Activated T-cell treated with anti-CD3 and anti-CD28 coated beads, Interleukin-2, amount 50 U/mL, for 48 hours (primary cell): ENCODE measurements at regions not wholly inside any gene's neighbourhood (a gene's known extent, or its start where the extent isn't known, plus 50 kb on each side); places are given as distances from the start of the nearest gene placed in this dataset.

Source experiments
- DNase-seq, 2 experiments: peaks; one replicate each; pipeline ENCODE4 v3.0.0-alpha.2; 2020

- no peak for DNase-seq
Measured at GRCh38 chr16:55179852-55180585, 144.0 kb upstream of the IRX6 start.

- DNase-seq: no peak
Measured at GRCh38 chr16:55184052-55184451, 140.0 kb upstream of the IRX6 start.

- DNase-seq: no peak
Measured at GRCh38 chr16:55184619-55185018, 139.4 kb upstream of the IRX6 start.

- DNase-seq: no peak
Measured at GRCh38 chr16:55189224-55189623, 134.8 kb upstream of the IRX6 start.

- no peak for DNase-seq
Measured at GRCh38 chr16:55189682-55190636, 134.0 kb upstream of the IRX6 start.

- no peak for DNase-seq
Measured at GRCh38 chr16:55192734-55193133, 131.3 kb upstream of the IRX6 start.

- DNase-seq: no peak
Measured at GRCh38 chr16:55203570-55203969, 120.4 kb upstream of the IRX6 start.

- DNase-seq: no peak
Measured at GRCh38 chr16:55204069-55204468, 119.9 kb upstream of the IRX6 start.

- no peak for DNase-seq
Measured at GRCh38 chr16:55204923-55205322, 119.1 kb upstream of the IRX6 start.

GRCh38 chr16:55207693-55208428 lies 116.1 kb upstream of the IRX6 start:
- no peak for DNase-seq

GRCh38 chr16:55209626-55210025 lies 114.4 kb upstream of the IRX6 start:
- no peak for DNase-seq

GRCh38 chr16:55212791-55213190 lies 111.2 kb upstream of the IRX6 start:
- no peak for DNase-seq

- DNase-seq: no peak
Measured at GRCh38 chr16:55214412-55214811, 109.6 kb upstream of the IRX6 start.

- DNase-seq: no peak
Measured at GRCh38 chr16:55214974-55215494, 109.0 kb upstream of the IRX6 start.

- DNase-seq: no peak
Measured at GRCh38 chr16:55217392-55217791, 106.6 kb upstream of the IRX6 start.

GRCh38 chr16:55221836-55222235 lies 102.2 kb upstream of the IRX6 start:
- no peak for DNase-seq

- no peak for DNase-seq
Measured at GRCh38 chr16:55222486-55222885, 101.5 kb upstream of the IRX6 start.

- DNase-seq: no peak
Measured at GRCh38 chr16:55225972-55226542, 97.9 kb upstream of the IRX6 start.

- DNase-seq: no peak
Measured at GRCh38 chr16:55232822-55233221, 91.2 kb upstream of the IRX6 start.

- DNase-seq: no peak
Measured at GRCh38 chr16:55233464-55233863, 90.5 kb upstream of the IRX6 start.

- no peak for DNase-seq
Measured at GRCh38 chr16:55236655-55237054, 87.3 kb upstream of the IRX6 start.

- DNase-seq: no peak
Measured at GRCh38 chr16:55239723-55240122, 84.3 kb upstream of the IRX6 start.

- DNase-seq: no peak
Measured at GRCh38 chr16:55240888-55241287, 83.1 kb upstream of the IRX6 start.
